GM21515 (cell line): ENCODE measurements at regions not wholly inside any gene's neighbourhood (a gene's known extent, or its start where the extent isn't known, plus 50 kb on each side); places are given as distances from the start of the nearest gene placed in this dataset.
"Not testable (repeated sequence)": the region's sequence is repeated elsewhere in the genome, so short reads cannot be mapped to it uniquely, and the experiment has no call there.

ENCODE experiments used
- ATAC-seq: cut with Tn5 transposase; IDR thresholded peaks from one replicate; pipeline ENCODE4 v1.9.1; 2021; ENCODE audit not compliant: unreplicated experiment

GRCh38 chr6:27049863-27050781 is 197.4 kb upstream of the PRSS16 start:
- ATAC-seq, result no peak

GRCh38 chr6:27052082-27052730 is 195.3 kb upstream of the PRSS16 start:
- ATAC-seq, result not testable (repeated sequence)

- no peak for ATAC-seq
Measured at GRCh38 chr6:27052731-27053082, 194.8 kb upstream of the PRSS16 start.

- ATAC-seq, result no peak
Measured at GRCh38 chr6:27053738-27054137, 193.8 kb upstream of the PRSS16 start.

- ATAC-seq, result no peak
Measured at GRCh38 chr6:27056615-27057014, 190.9 kb upstream of the PRSS16 start.

- no peak for ATAC-seq
Measured at GRCh38 chr6:27059621-27060425, 187.7 kb upstream of the PRSS16 start.

- no peak for ATAC-seq
Measured at GRCh38 chr6:27061235-27061993, 186.1 kb upstream of the PRSS16 start.

- no peak for ATAC-seq
Measured at GRCh38 chr6:27062755-27063154, 184.7 kb upstream of the PRSS16 start.

GRCh38 chr6:27065183-27065582 is 182.3 kb upstream of the PRSS16 start:
- no peak for ATAC-seq

GRCh38 chr6:27066381-27066780 is 181.1 kb upstream of the PRSS16 start:
- ATAC-seq, result no peak

- ATAC-seq, result no peak
Measured at GRCh38 chr6:27066802-27067201, 180.7 kb upstream of the PRSS16 start.

GRCh38 chr6:27073441-27073840 is 174.1 kb upstream of the PRSS16 start:
- ATAC-seq, result no peak

- no peak for ATAC-seq
Measured at GRCh38 chr6:27076116-27076515, 171.4 kb upstream of the PRSS16 start.

GRCh38 chr6:27078734-27079357 is 168.7 kb upstream of the PRSS16 start:
- ATAC-seq, result peak; percentile 90

GRCh38 chr6:27081188-27081587 is 166.3 kb upstream of the PRSS16 start:
- no peak for ATAC-seq

GRCh38 chr6:27081931-27082330 is 165.6 kb upstream of the PRSS16 start:
- ATAC-seq, result no peak

- ATAC-seq, result no peak
Measured at GRCh38 chr6:27088068-27088467, 159.4 kb upstream of the PRSS16 start.

GRCh38 chr6:27091661-27092315 is 155.7 kb upstream of the PRSS16 start:
- ATAC-seq, result no peak

- ATAC-seq, result no peak
Measured at GRCh38 chr6:27092316-27092692, 155.2 kb upstream of the PRSS16 start.

- no peak for ATAC-seq
Measured at GRCh38 chr6:27095914-27096313, 151.6 kb upstream of the PRSS16 start.
